ENCODE measurements at regions not wholly inside any gene's neighbourhood (a gene's known extent, or its start where the extent isn't known, plus 50 kb on each side); places are given as distances from the start of the nearest gene placed in this dataset.
A peak's percentile ranks its signal among the peaks of the same experiment; 100 is the strongest.

- Histone ChIP-seq H3K27me3 (ENCODE audit: insufficient read depth, poor library complexity, severe bottlenecking) (no peaks in the 10 kb centered on the region), H3K4me1 (ENCODE audit: insufficient read depth, poor library complexity, severe bottlenecking) (peaks cover 11% of the 10 kb centered on the region)
- no peak for DNase-seq (ENCODE audit: low spot score)
These were observed 81.5 kb upstream of the DPYD start for GRCh38 chr1:98002288-98002687.

DNA sequence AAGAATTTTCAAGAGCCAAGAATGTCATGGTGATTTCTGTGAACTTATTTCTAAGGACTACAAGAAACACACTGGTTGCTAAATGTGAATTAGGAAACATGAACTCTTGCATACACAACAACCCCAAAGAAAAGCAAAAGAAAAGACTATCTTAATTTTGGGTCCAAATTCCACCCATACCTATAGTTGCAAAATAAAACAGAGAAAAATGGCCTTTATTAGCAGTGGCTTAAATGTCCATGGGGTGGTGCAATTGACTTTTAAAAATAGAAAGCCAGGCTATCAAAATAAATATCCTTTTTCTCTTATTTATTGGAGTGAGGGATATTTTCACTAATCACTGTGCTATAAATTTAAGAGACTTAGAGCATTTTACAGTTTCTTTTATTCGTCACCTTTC lies 80.9 kb upstream of the DPYD start:
- Histone ChIP-seq H3K27me3 (ENCODE audit: insufficient read depth, poor library complexity, severe bottlenecking) (no peaks in the 10 kb centered on the region), H3K4me3 (ENCODE audit: severe bottlenecking) (no peak overlapping the region), H3K27ac (ENCODE audit: poor library complexity, severe bottlenecking) (no peak overlapping the region), H3K4me1 (ENCODE audit: insufficient read depth, poor library complexity, severe bottlenecking) (peaks cover 11% of the 10 kb centered on the region), H3K36me3 (ENCODE audit: low read depth) (no peaks in the 10 kb centered on the region), H3K9me3 (ENCODE audit: severe bottlenecking) (no peaks in the 10 kb centered on the region)
- ATAC-seq (ENCODE audit: low read depth) (no peak), DNase-seq (ENCODE audit: low spot score) (no peak)
- TF ChIP-seq CTCF (IDR thresholded peaks at IDR 0.05; ENCODE audit: poor library complexity, severe bottlenecking), result peak; percentile 38

More at GRCh38 chr1:98002288-98002687, 81.5 kb upstream of the DPYD start:
- no peak for TF ChIP-seq CTCF (IDR thresholded peaks at IDR 0.05; ENCODE audit: poor library complexity, severe bottlenecking)
- no peak for ATAC-seq (ENCODE audit: low read depth)
- H3K4me3 ChIP-seq (ENCODE audit: severe bottlenecking), result no peak overlapping the region
- no peak overlapping the region for H3K27ac ChIP-seq (ENCODE audit: poor library complexity, severe bottlenecking)
- H3K9me3 ChIP-seq (ENCODE audit: severe bottlenecking), result no peaks in the 10 kb centered on the region
- no peaks in the 10 kb centered on the region for H3K36me3 ChIP-seq (ENCODE audit: low read depth)

DNA sequence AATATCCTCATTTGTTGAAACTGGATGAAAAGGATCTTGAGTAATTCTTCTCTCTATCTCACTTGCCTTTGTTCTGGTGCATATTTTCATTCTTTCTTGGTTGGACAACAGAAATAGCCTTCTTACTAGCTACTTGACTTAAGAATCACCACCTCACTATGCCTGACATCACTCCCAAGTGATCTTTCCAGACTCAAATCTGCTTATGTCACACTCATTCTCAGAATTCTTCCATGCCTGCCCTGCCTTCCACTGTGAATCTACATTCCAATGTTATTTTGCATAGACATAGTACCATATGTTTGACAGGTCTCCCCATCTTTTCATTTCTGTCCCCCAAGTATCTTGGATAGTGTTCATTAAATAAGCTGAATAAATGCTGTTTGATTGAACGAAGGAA lies 78.5 kb upstream of the DPYD start:
- H3K4me1 ChIP-seq (ENCODE audit: insufficient read depth, poor library complexity, severe bottlenecking), result no peaks in the 10 kb centered on the region

GRCh38 chr1:97996880-97997279 lies 76.0 kb upstream of the DPYD start:
- H3K4me1 ChIP-seq (ENCODE audit: insufficient read depth, poor library complexity, severe bottlenecking), result no peaks in the 10 kb centered on the region
- no peak for TF ChIP-seq CTCF (IDR thresholded peaks at IDR 0.05; ENCODE audit: poor library complexity, severe bottlenecking)
- no peaks in the 10 kb centered on the region for H3K9me3 ChIP-seq (ENCODE audit: severe bottlenecking)
- no peaks in the 10 kb centered on the region for H3K36me3 ChIP-seq (ENCODE audit: low read depth)
- no peak overlapping the region for H3K4me3 ChIP-seq (ENCODE audit: severe bottlenecking)
- H3K27me3 ChIP-seq (ENCODE audit: insufficient read depth, poor library complexity, severe bottlenecking), result no peaks in the 10 kb centered on the region
- DNase-seq (ENCODE audit: low spot score), result no peak
- no peak overlapping the region for H3K27ac ChIP-seq (ENCODE audit: poor library complexity, severe bottlenecking)
- ATAC-seq (ENCODE audit: low read depth), result no peak

More for the DNA sequence above, 78.5 kb upstream of the DPYD start:
- Histone ChIP-seq H3K36me3 (ENCODE audit: low read depth) (no peaks in the 10 kb centered on the region), H3K9me3 (ENCODE audit: severe bottlenecking) (no peaks in the 10 kb centered on the region), H3K27ac (ENCODE audit: poor library complexity, severe bottlenecking) (no peak overlapping the region), H3K27me3 (ENCODE audit: insufficient read depth, poor library complexity, severe bottlenecking) (no peaks in the 10 kb centered on the region), H3K4me3 (ENCODE audit: severe bottlenecking) (no peak overlapping the region)
- peak; percentile 38; the same call in 1 of the 3 replicates for ATAC-seq (ENCODE audit: low read depth)
- DNase-seq (ENCODE audit: low spot score), result no peak
- no peak for TF ChIP-seq CTCF (IDR thresholded peaks at IDR 0.05; ENCODE audit: poor library complexity, severe bottlenecking)

GRCh38 chr1:97989094-97989680 lies 68.4 kb upstream of the DPYD start:
- peaks cover 13% of the 10 kb centered on the region for H3K4me1 ChIP-seq (ENCODE audit: insufficient read depth, poor library complexity, severe bottlenecking)
- DNase-seq (ENCODE audit: low spot score) (peak; percentile 51), ATAC-seq (ENCODE audit: low read depth) (peak; percentile 87)
- no peaks in the 10 kb centered on the region for H3K27me3 ChIP-seq (ENCODE audit: insufficient read depth, poor library complexity, severe bottlenecking)
- H3K27ac ChIP-seq (ENCODE audit: poor library complexity, severe bottlenecking), result peak overlapping the region; percentile 60
- H3K36me3 ChIP-seq (ENCODE audit: low read depth), result no peaks in the 10 kb centered on the region
- H3K4me3 ChIP-seq (ENCODE audit: severe bottlenecking), result no peak overlapping the region
- TF ChIP-seq CTCF (IDR thresholded peaks at IDR 0.05; ENCODE audit: poor library complexity, severe bottlenecking), result no peak
- H3K9me3 ChIP-seq (ENCODE audit: severe bottlenecking), result no peaks in the 10 kb centered on the region

Measured in RWPE2 (cell line).